Testis (tissue), 2 donors: ENCODE measurements at regions not wholly inside any gene's neighbourhood (a gene's known extent, or its start where the extent isn't known, plus 50 kb on each side); places are given as distances from the start of the nearest gene placed in this dataset.
"Not testable (repeated sequence)": the region's sequence is repeated elsewhere in the genome, so short reads cannot be mapped to it uniquely, and the experiment has no call there.

ENCODE experiments used
- CTCF ChIP-seq, 3 experiments: fragments of 450-650 bp in 2 of 3; fragments of 200-600 bp in 1 of 3; sonication (generic) in 1 of 3; IDR thresholded peaks; one replicate each; pipeline ENCODE4 v1.5.1; 2016 to 2019; ENCODE audit warnings: antibody characterized with exemption in 3 of 3, mild to moderate bottlenecking in 2 of 3, moderate library complexity in 1 of 3
- POLR2A ChIP-seq: fragments of 450-650 bp; IDR thresholded peaks from one replicate; pipeline ENCODE4 v1.6.1; 2017; ENCODE audit warnings: antibody characterized with exemption, mild to moderate bottlenecking, moderate library complexity

DNA sequence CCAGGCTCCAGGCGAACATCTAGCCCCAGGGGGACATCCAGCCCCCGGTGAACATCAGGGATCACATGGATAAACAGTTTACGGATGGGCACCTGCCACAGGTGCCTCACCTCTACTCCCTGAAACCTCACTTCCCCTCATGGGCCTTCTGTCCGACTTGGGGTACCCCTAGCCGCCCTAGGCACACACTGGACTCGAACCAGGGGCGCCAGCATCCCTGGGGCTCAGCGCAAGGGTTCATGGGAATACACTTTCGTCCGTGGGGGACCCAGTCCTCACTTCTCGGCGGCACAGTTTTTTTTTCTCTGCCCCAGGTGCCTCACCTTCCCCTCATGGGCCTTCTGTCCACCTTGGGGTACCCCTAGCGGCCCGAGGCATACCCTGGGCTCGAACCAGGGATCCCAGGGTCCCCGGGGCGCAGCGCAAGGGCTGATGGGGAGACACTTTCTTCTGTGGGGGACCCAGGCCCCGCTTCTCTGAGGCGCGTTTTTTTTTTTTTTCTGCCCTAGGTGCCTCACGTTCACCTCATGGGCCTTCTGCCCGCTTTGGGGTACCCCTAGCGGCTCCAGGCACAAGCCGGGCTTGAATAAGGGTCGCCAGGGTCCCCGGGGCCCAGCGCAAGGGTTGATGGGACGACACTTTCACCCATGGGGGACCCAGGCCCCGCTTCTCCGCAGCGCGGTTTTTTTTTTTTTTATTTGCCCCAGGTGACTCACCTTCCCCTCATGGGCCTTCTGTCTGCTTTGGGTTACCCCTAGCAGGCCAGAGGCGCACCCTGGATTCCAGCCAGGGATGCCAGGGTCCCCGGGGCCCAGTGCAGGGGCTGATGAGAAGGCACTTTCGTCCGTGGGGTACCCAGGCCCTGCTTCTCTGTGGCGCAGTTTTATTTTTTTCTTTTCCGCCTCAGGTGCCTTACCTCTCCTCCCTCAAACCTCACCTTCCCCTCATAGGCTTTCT is 1483.5 kb upstream of the TPTE start:
- not testable (repeated sequence) for TF ChIP-seq CTCF (IDR thresholded peaks at IDR 0.05); POLR2A
